ENCODE measurements at regions not wholly inside any gene's neighbourhood (a gene's known extent, or its start where the extent isn't known, plus 50 kb on each side); places are given as distances from the start of the nearest gene placed in this dataset.

DNA sequence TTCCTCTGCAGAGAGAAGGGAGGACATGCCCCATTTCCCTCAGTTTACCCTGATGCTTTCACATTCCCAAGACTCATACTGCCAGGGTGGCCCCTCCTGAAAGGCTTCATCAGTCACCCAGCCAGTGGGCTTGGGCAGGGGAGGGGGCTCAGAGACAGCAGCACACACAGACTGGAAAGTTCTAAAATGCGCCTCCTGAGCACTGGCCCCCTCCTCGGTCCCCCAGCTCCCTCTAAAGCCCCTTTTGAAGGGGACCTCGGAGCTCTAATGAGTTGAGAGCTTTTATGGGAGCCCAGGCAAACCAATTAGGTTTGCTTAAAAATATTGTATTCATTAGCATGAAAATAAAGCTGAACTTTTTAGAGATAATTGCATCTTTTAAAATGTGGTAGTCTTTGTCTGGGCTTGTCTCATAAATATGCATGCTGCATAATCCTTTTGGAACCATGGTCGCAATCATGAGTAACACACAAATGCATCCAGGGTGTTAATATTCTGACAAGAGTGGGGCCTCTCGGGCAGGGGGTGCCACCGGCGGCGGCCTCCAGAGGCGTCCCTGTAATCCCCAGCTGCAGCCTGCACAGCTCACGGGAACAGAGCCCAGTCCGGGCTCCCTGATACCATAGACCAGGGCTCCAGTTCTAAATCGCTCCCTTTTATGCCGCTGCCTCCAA, 78.5 kb downstream of the RPLP1 start:
- no peak for DNase-seq (ENCODE audit: low read depth in 1 of 2, low spot score in 1 of 2)
- WGBS (ENCODE audit: missing lambda C conversion rate) = 87% methylated on average over 13 of the region's 13 CpGs
- TF ChIP-seq, protein P1, sequence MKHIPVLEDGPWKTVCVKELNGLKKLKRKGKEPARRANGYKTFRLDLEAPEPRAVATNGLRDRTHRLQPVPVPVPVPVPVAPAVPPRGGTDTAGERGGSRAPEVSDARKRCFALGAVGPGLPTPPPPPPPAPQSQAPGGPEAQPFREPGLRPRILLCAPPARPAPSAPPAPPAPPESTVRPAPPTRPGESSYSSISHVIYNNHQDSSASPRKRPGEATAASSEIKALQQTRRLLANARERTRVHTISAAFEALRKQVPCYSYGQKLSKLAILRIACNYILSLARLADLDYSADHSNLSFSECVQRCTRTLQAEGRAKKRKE (CRISPR knock-in tag; IDR thresholded peaks at IDR 0.05; ENCODE audit: low read depth) = no peak
- no peak for TF ChIP-seq ZNF302 (CRISPR knock-in tag; IDR thresholded peaks at IDR 0.05)
- TF ChIP-seq FOSB (CRISPR knock-in tag; IDR thresholded peaks at IDR 0.05) = no peak
- no peak for TF ChIP-seq ZSCAN20 (CRISPR knock-in tag; IDR thresholded peaks at IDR 0.05)
- no peak for TF ChIP-seq NFE2L2 (conservative IDR thresholded peaks at IDR 0.05; ENCODE audit: low read length)
- FAIRE-seq = no peak
- H3K4me3 ChIP-seq = no peak overlapping the region
- H3K9me3 ChIP-seq = no peaks in the 10 kb centered on the region
- CTCF ChIA-PET = interaction anchor here (1.1 to 1.8 kb wide), 5 partner anchors 9 to 655 kb away, joined by 3 to 9 read pairs (median 4); no protein-coding TSS in a partner anchor
- POLR2A ChIA-PET = no interaction called here
- peak overlapping the region in 1 of 2 experiments; percentile 11; a peak in 3 of 6 replicates for H3K27ac ChIP-seq
- no peak for ATAC-seq
- H3K4me1 ChIP-seq = peaks cover 9% of the 10 kb centered on the region
- no peak overlapping the region for H3K4me2 ChIP-seq

DNA sequence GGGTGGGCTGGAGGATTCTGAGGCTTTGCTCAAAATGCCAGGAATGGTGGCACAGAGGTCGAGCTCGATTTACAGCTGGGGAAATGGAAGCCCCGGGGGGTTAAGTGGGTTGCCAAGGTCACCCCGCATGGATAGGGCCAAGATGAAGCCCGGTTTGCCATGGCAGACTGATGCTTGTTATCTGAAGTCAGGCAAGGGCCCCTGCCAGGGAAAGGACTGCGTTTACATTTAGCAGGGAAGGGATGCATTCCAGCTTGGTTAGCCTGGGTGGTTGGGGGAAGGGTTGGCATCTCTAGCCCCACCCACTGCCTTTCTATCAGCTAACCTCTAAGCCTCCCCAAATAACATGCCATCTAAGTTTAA, 79.0 kb downstream of the RPLP1 start:
- FAIRE-seq (no peak), DNase-seq (ENCODE audit: low read depth in 1 of 2, low spot score in 1 of 2) (no peak), ATAC-seq (no peak)
- Histone ChIP-seq H3K9me3 (no peaks in the 10 kb centered on the region), H3K4me3 (no peak overlapping the region), H3K4me2 (no peak overlapping the region), H3K4me1 (peaks cover 9% of the 10 kb centered on the region), H3K27ac (peak overlapping the region in 1 of 2 experiments; percentile 11; a peak in 3 of 6 replicates)
- ChIA-PET POLR2A (no interaction called here), CTCF (interaction anchor here (0.7 to 1.8 kb wide), 8 partner anchors 8 to 956 kb away, joined by 3 to 9 read pairs (median 4); no protein-coding TSS in a partner anchor)
- no peak for TF ChIP-seq RARB (CRISPR knock-in tag; IDR thresholded peaks at IDR 0.05)
- TF ChIP-seq, protein P2, sequence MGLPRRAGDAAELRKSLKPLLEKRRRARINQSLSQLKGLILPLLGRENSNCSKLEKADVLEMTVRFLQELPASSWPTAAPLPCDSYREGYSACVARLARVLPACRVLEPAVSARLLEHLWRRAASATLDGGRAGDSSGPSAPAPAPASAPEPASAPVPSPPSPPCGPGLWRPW (IDR thresholded peaks at IDR 0.05) = no peak
- no peak for TF ChIP-seq NR3C1 (IDR thresholded peaks at IDR 0.05)
- TF ChIP-seq, protein P1 (CRISPR knock-in tag; IDR thresholded peaks at IDR 0.05; ENCODE audit: low read depth) = no peak
- TF ChIP-seq JUNB (IDR thresholded peaks at IDR 0.05) = no peak
- 68% methylated on average over 6 of the region's 6 CpGs for WGBS (ENCODE audit: missing lambda C conversion rate)

DNA sequence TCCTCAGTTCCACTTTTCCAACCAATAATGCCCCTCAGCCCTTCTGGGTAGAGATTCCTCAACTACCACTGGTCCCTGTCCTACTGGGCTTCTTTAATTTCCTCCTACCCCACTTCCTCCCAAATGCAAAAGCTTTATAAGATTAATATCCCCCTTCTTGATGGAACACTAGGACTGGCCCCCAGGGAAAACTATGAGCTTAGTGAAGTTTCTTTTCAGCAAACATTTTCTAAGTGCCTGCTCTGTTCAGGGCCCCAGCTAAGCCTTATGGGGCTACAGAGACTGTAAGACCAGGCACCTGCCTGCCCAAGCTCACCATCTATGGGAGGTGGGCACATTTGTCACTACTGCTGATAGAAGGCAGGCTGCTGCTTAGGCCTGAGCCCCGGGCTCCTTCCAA, 79.4 kb downstream of the RPLP1 start:
- Histone ChIP-seq H3K27ac (peak overlapping the region in 1 of 2 experiments; percentile 11; a peak in 2 of 6 replicates), H3K4me3 (no peak overlapping the region), H3K9me3 (no peaks in the 10 kb centered on the region), H3K4me1 (peaks cover 9% of the 10 kb centered on the region), H3K4me2 (no peak overlapping the region)
- ATAC-seq (no peak), DNase-seq (ENCODE audit: low read depth in 1 of 2, low spot score in 1 of 2) (no peak), FAIRE-seq (no peak)
- ChIA-PET CTCF (interaction anchor here (0.7 to 1.8 kb wide), 8 partner anchors 8 to 956 kb away, joined by 3 to 9 read pairs (median 4); no protein-coding TSS in a partner anchor), POLR2A (no interaction called here)
- TF ChIP-seq RNF2 (IDR thresholded peaks at IDR 0.05; ENCODE audit: borderline replicate concordance, low read depth) (no peak), CHD4 (IDR thresholded peaks at IDR 0.05; ENCODE audit: borderline replicate concordance) (no peak), MYC (IDR thresholded peaks at IDR 0.05; ENCODE audit: borderline replicate concordance, low read length) (no peak), BHLHE40 (IDR thresholded peaks at IDR 0.05; ENCODE audit: low read depth, low read length) (no peak), HOXA7 (CRISPR knock-in tag; IDR thresholded peaks at IDR 0.05) (no peak), ZSCAN20 (CRISPR knock-in tag; IDR thresholded peaks at IDR 0.05) (no peak), HDAC2 (IDR thresholded peaks at IDR 0.05) (no peak), PHF8 (IDR thresholded peaks at IDR 0.05; ENCODE audit: borderline replicate concordance, low read depth) (no peak), EP300 (IDR thresholded peaks at IDR 0.05) (no peak), CEBPB (IDR thresholded peaks at IDR 0.05) (no peak), ESRRA (IDR thresholded peaks at IDR 0.05; ENCODE audit: borderline replicate concordance, low read length) (no peak)
- TF ChIP-seq, protein P3, sequence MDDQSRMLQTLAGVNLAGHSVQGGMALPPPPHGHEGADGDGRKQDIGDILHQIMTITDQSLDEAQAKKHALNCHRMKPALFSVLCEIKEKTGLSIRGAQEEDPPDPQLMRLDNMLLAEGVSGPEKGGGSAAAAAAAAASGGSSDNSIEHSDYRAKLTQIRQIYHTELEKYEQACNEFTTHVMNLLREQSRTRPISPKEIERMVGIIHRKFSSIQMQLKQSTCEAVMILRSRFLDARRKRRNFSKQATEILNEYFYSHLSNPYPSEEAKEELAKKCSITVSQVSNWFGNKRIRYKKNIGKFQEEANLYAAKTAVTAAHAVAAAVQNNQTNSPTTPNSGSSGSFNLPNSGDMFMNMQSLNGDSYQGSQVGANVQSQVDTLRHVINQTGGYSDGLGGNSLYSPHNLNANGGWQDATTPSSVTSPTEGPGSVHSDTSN (IDR thresholded peaks at IDR 0.05) = no peak
- TF ChIP-seq, protein P2 (IDR thresholded peaks at IDR 0.05) = no peak
- WGBS (ENCODE audit: missing lambda C conversion rate) = 71% methylated on average over 1 of the region's 1 CpG
